OCI-LY1 (cell line): ENCODE measurements at regions not wholly inside any gene's neighbourhood (a gene's known extent, or its start where the extent isn't known, plus 50 kb on each side); places are given as distances from the start of the nearest gene placed in this dataset.

ENCODE experiments used
- H2AFZ ChIP-seq: fragments of 200-600 bp; sonication (generic), shearing (Covaris generic); 2 replicates; pipeline ENCODE4 v1.6.0; 2014; ENCODE audit warnings: antibody characterized with exemption, mild to moderate bottlenecking, low read length
- H3F3A ChIP-seq: fragments of 200-600 bp; sonication (generic), shearing (Covaris generic); 2 replicates; pipeline ENCODE4 v1.6.0; 2014; ENCODE audit warnings: mild to moderate bottlenecking, antibody characterized with exemption, low read length, moderate library complexity; ENCODE audit not compliant: insufficient read depth
- H3K27ac ChIP-seq: fragments of 200-600 bp; sonication (generic); 2 replicates; pipeline ENCODE4 v1.5.1; 2014; ENCODE audit warnings: low read length, mixed run types, mild to moderate bottlenecking, low read depth; ENCODE audit not compliant: poor library complexity, severe bottlenecking
- H3K27me3 ChIP-seq: fragments of 200-600 bp; sonication (generic); 2 replicates; pipeline ENCODE4 v1.6.0; 2014; ENCODE audit warnings: antibody characterized with exemption, mild to moderate bottlenecking, low read length, moderate library complexity; ENCODE audit not compliant: insufficient read depth
- H3K36me3 ChIP-seq: fragments of 200-600 bp; sonication (generic); 2 replicates; pipeline ENCODE4 v1.6.1; 2014; ENCODE audit warnings: mild to moderate bottlenecking, antibody characterized with exemption, low read length, moderate library complexity, mixed read lengths; ENCODE audit not compliant: insufficient read depth
- H3K4me1 ChIP-seq: fragments of 200-600 bp; sonication (generic); 2 replicates; pipeline ENCODE4 v1.5.1; 2014; ENCODE audit warnings: mild to moderate bottlenecking, low read length, moderate library complexity; ENCODE audit not compliant: insufficient read depth, severe bottlenecking
- H3K4me2 ChIP-seq: fragments of 200-600 bp; sonication (generic), shearing (Covaris generic); 2 replicates; pipeline ENCODE4 v1.6.1; 2014; ENCODE audit warnings: low read length
- H3K4me3 ChIP-seq: fragments of 200-600 bp; sonication (generic); 2 replicates; pipeline ENCODE4 v1.5.1; 2014; ENCODE audit warnings: low read length, low read depth, mild to moderate bottlenecking, mixed read lengths; ENCODE audit not compliant: poor library complexity, severe bottlenecking
- H3K79me2 ChIP-seq: fragments of 200-600 bp; shearing (Covaris generic); 2 replicates; pipeline ENCODE4 v1.6.1; 2016; ENCODE audit warnings: mixed run types, low read length, mixed read lengths; ENCODE audit not compliant: insufficient read depth
- H3K9ac ChIP-seq: fragments of 200-600 bp; sonication (generic), shearing (Covaris generic); 2 replicates; pipeline ENCODE4 v1.6.1; 2014; ENCODE audit warnings: mild to moderate bottlenecking, low read length, mixed read lengths
- H3K9me2 ChIP-seq: fragments of 200-600 bp; sonication (generic), shearing (Covaris generic); 2 replicates; pipeline ENCODE4 v1.6.1; 2014; ENCODE audit warnings: low read depth, mild to moderate bottlenecking, low read length, mixed read lengths
- H3K9me3 ChIP-seq: fragments of 200-600 bp; shearing (Covaris generic); 2 replicates; pipeline ENCODE4 v1.6.1; 2014; ENCODE audit warnings: low read length, mixed read lengths
- H4K20me1 ChIP-seq: fragments of 200-600 bp; sonication (generic), shearing (Covaris generic); 2 replicates; pipeline ENCODE4 v1.6.0; 2016; ENCODE audit warnings: mild to moderate bottlenecking, low read length; ENCODE audit not compliant: insufficient read depth
- CTCF ChIP-seq: fragments of 200-600 bp; sonication (generic), shearing (Covaris generic); IDR thresholded peaks from 2 replicates; pipeline ENCODE4 v1.5.1; 2017; ENCODE audit warnings: mild to moderate bottlenecking, antibody characterized with exemption, low read length, moderate library complexity, mixed read lengths
- EZH2 ChIP-seq: fragments of 200-600 bp; sonication (generic), shearing (Covaris generic); IDR thresholded peaks from 2 replicates; pipeline ENCODE4 v1.8.0; 2017; ENCODE audit warnings: borderline replicate concordance, mixed run types, mild to moderate bottlenecking, antibody characterized with exemption, low read length, moderate library complexity, mixed read lengths

- Histone ChIP-seq H3K79me2 (no peaks in the 10 kb centered on the region), H3K9me2 (no peaks in the 10 kb centered on the region), H3K9me3 (no peaks in the 10 kb centered on the region), H3F3A (no peaks in the 10 kb centered on the region), H3K27ac (no peak overlapping the region), H3K4me1 (no peaks in the 10 kb centered on the region), H2AFZ (no peak overlapping the region), H3K4me2 (no peak overlapping the region), H4K20me1 (no peaks in the 10 kb centered on the region), H3K27me3 (no peaks in the 10 kb centered on the region), H3K9ac (no peak overlapping the region), H3K36me3 (no peaks in the 10 kb centered on the region), H3K4me3 (no peak overlapping the region)
- TF ChIP-seq EZH2 (no peak), CTCF (no peak)
Measured at GRCh38 chr20:40863355-40863919, 165.2 kb upstream of the TOP1 start.

GRCh38 chr20:40864470-40864869, 164.2 kb upstream of the TOP1 start:
- Histone ChIP-seq H3K4me3 (no peak overlapping the region), H4K20me1 (no peaks in the 10 kb centered on the region), H3K79me2 (no peaks in the 10 kb centered on the region), H2AFZ (no peak overlapping the region), H3F3A (no peaks in the 10 kb centered on the region), H3K9me3 (no peaks in the 10 kb centered on the region), H3K36me3 (no peaks in the 10 kb centered on the region), H3K27me3 (no peaks in the 10 kb centered on the region; the same call in 1 of the 2 replicates), H3K4me2 (no peak overlapping the region), H3K9ac (no peak overlapping the region), H3K9me2 (no peaks in the 10 kb centered on the region), H3K4me1 (no peaks in the 10 kb centered on the region), H3K27ac (no peak overlapping the region)
- TF ChIP-seq CTCF (no peak), EZH2 (no peak)

GRCh38 chr20:40865095-40865494, 163.5 kb upstream of the TOP1 start:
- Histone ChIP-seq H3K9ac (no peak overlapping the region), H3K27me3 (no peaks in the 10 kb centered on the region; the same call in 1 of the 2 replicates), H3K27ac (no peak overlapping the region), H4K20me1 (no peaks in the 10 kb centered on the region), H3K9me3 (no peaks in the 10 kb centered on the region), H3K9me2 (no peaks in the 10 kb centered on the region), H3K4me1 (no peaks in the 10 kb centered on the region), H3K36me3 (no peaks in the 10 kb centered on the region), H3K4me3 (no peak overlapping the region), H3F3A (no peaks in the 10 kb centered on the region), H3K4me2 (no peak overlapping the region), H2AFZ (no peak overlapping the region), H3K79me2 (no peaks in the 10 kb centered on the region)
- TF ChIP-seq EZH2 (no peak), CTCF (no peak)
